GM23248 (cell line): ENCODE measurements at regions not wholly inside any gene's neighbourhood (a gene's known extent, or its start where the extent isn't known, plus 50 kb on each side); places are given as distances from the start of the nearest gene placed in this dataset.

Experiments used
- EZH2 ChIP-seq: fragments of 200-600 bp; sonication (generic); IDR thresholded peaks from 2 replicates; pipeline ENCODE4 v1.6.1; 2018; ENCODE audit warnings: antibody characterized with exemption, mild to moderate bottlenecking; ENCODE audit not compliant: insufficient read depth, poor library complexity, severe bottlenecking
- EZH2phosphoT487 ChIP-seq: fragments of 200-600 bp; sonication (generic); IDR thresholded peaks from 2 replicates; pipeline ENCODE4 v1.6.1; 2018; ENCODE audit warnings: antibody characterized with exemption, moderate library complexity, mild to moderate bottlenecking, low read depth; ENCODE audit not compliant: insufficient read depth

- no peak for TF ChIP-seq EZH2
- TF ChIP-seq EZH2phosphoT487, result no peak
These were observed 82.9 kb downstream of the FAM43A start for GRCh38 chr3:194768586-194768985.
